ENCODE measurements at regions not wholly inside any gene's neighbourhood (a gene's known extent, or its start where the extent isn't known, plus 50 kb on each side); places are given as distances from the start of the nearest gene placed in this dataset.
A peak's percentile ranks its signal among the peaks of the same experiment; 100 is the strongest.

DNA sequence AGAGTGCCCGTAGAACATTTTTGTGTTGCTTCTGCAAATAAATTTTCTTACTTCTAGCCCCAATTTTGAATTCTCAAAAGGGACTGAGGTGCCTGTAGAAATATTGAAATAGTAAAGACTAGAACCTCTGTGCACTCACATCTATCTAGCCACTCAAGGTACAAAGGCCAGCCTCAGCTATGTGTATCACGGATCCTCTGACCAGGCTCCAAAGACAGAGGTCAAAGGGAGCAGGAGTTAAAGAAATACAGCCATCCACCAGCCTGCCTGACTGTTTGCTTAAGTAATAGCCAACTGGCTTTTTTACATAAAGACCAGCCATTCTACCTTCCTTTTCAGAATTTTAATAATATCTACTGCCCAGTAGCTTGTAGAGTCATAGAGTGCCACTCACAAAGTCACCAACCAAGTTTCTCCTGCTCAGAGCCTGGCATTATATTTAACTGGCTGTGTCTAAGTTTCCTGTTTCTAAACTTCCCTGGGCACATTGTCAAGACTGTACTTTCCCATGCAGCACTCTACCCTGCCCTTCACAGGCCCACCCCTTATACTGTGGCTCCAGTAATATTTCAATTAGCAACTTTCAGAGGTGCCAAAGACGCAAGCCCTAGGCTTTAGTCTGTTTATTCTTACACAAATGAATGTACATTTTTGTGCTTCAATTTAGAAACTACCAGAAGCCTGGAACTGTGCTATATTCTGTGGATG is 338.3 kb upstream of the NT5C1B start:
- no peak for DNase-seq (ENCODE audit: low spot score in 2 of 2)
- in situ Hi-C loops (cut with MboI; ENCODE audit: low sequenced_read_pairs) = no loop called here
- Histone ChIP-seq H3K27me3 (ENCODE audit: low read depth) (no peaks in the 10 kb centered on the region), H3K9me3 (no peaks in the 10 kb centered on the region), H3K4me3 (no peak overlapping the region), H3K36me3 (replicated peaks) (no peaks in the 10 kb centered on the region), H3K4me1 (peaks cover 8% of the 10 kb centered on the region)

DNA sequence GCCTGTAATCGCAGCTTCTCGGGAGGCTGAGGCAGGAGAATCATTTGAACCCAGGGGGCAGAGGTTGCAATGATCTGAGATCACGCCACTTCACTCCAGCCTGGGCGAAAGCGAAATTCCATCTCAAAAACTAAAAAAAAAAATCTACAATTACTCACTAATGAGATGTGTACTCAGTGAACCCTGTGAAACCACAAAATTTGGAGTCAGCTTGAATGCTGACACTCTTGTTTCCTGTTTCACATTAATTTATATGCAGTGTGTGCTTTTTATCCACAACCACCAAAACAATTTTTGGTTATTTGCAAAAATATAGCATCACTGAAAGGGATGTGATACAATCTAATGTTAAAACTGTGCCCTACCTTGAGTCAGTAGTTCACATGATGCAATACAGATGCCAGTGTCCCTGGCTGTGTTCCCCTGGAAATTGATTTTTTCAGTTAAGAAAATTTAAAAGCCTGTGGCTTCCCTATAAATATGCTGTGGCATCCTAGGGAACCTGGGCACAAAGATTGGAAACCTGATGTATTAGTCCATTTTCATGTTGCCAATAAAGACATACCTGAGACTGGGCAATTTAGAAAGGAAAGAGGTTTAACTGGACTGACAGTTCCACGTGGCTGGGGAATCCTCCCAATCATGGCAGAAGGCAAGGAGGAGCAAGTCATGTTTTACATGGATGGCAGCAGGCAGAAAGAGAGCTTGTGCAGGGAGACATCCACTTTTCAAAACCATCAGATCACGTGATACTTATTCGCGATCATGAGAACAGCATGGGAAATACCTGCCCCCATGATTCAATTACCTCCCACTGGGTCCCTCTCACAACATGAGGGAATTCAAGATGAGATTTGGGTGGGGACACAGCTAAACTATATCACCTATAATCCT is 337.5 kb upstream of the NT5C1B start:
- no peak for DNase-seq (ENCODE audit: low spot score in 2 of 2)
- in situ Hi-C loops (cut with MboI; ENCODE audit: low sequenced_read_pairs) = no loop called here
- Histone ChIP-seq H3K36me3 (replicated peaks) (no peaks in the 10 kb centered on the region), H3K9me3 (no peaks in the 10 kb centered on the region), H3K4me3 (no peak overlapping the region), H3K4me1 (peaks cover 8% of the 10 kb centered on the region), H3K27me3 (ENCODE audit: low read depth) (no peaks in the 10 kb centered on the region)

DNA sequence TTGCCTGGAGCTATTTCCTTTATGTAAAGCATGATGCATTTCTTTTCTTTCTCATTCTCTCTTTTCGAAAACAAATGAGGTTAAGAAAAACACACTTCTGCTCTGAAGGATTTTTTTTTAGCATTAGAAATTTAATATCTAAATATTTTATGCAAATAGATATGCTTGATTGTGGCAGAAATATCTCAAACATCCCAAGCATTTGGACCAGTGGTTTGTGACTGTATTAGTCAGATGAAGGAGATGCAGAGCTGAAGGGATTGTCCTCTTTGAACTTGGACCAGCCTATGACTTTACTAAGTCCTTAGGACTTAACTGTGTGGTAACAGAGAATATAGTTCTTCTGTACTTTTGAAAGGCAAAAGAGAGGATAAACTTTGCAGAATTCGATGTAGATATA is 335.9 kb upstream of the NT5C1B start:
- Histone ChIP-seq H3K4me3 (no peak overlapping the region), H3K36me3 (replicated peaks) (no peaks in the 10 kb centered on the region), H3K27me3 (ENCODE audit: low read depth) (no peaks in the 10 kb centered on the region), H3K9me3 (no peaks in the 10 kb centered on the region), H3K4me1 (peaks cover 8% of the 10 kb centered on the region)
- peak in 1 of 2 experiments; percentile 31 for DNase-seq (ENCODE audit: low spot score in 2 of 2)
- in situ Hi-C loops (cut with MboI; ENCODE audit: low sequenced_read_pairs) = no loop called here

DNA sequence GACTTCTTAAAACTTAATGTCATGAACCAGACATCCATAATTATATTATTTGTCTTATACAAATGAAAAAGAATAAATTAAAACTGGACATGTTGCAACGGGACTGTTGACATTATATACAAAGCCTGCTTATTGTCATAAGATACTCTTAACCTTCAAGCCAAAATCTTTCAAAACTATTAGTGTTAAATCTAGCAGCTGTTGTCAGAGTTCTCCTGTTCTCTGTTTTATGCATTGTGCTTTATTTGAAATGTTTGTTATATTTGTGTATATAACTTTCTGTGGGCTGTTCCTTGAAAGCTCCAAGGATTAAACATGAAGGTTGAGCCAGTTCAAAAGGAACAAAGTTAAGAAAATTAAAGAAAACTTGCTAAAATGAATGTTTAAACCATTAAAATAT is 335.5 kb upstream of the NT5C1B start:
- H3K4me1 ChIP-seq = peaks cover 8% of the 10 kb centered on the region
- no peaks in the 10 kb centered on the region for H3K27me3 ChIP-seq (ENCODE audit: low read depth)
- no peak for DNase-seq (ENCODE audit: low spot score in 2 of 2)
- H3K9me3 ChIP-seq = no peaks in the 10 kb centered on the region
- in situ Hi-C loops (cut with MboI; ENCODE audit: low sequenced_read_pairs) = no loop called here
- H3K36me3 ChIP-seq (replicated peaks) = no peaks in the 10 kb centered on the region
- H3K4me3 ChIP-seq = no peak overlapping the region

DNA sequence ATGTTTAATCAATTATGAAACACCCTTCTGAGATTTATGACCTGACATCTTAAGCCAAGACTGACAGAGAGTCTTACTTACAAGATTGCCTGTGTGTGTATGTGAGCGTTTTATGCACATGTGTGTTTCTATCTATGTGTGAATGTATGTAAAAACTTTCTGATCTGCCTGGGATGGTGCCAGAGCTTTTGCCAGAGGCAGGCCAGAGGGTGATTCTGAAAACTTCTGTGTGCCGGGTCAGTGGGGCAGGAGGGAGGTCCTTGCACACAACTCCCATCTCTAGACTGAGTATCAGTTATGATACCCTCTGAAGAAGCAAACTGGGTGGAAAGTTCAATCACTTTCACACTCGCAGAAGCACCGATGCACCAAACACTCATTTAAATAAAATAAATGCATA is 335.0 kb upstream of the NT5C1B start:
- Histone ChIP-seq H3K36me3 (replicated peaks) (no peaks in the 10 kb centered on the region), H3K27me3 (ENCODE audit: low read depth) (no peaks in the 10 kb centered on the region), H3K4me1 (peaks cover 8% of the 10 kb centered on the region), H3K9me3 (no peaks in the 10 kb centered on the region), H3K4me3 (no peak overlapping the region)
- in situ Hi-C loops (cut with MboI; ENCODE audit: low sequenced_read_pairs) = no loop called here
- no peak for DNase-seq (ENCODE audit: low spot score in 2 of 2)

DNA sequence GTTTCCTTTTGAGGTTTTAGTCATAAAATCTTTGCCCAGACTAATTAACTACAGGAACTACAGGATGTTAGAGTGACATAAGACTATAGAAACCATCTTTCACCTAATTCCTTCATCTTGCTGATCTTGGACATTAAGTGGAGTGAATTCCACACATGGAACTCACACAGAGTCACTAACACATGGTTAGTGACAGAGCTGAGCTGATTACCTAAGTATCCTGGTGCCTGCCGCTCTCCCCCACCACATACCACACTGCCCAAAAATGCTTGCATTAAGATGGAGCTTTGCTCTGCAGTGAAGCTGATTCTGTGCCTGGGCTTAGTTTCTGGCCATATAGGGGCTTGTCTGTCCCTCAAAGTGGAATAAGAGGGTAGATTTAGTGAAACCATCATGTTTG is 332.9 kb upstream of the NT5C1B start:
- in situ Hi-C loops (cut with MboI; ENCODE audit: low sequenced_read_pairs) = no loop called here
- Histone ChIP-seq H3K27me3 (ENCODE audit: low read depth) (no peaks in the 10 kb centered on the region), H3K9me3 (no peaks in the 10 kb centered on the region), H3K4me3 (no peak overlapping the region), H3K36me3 (replicated peaks) (no peaks in the 10 kb centered on the region), H3K4me1 (peaks cover 8% of the 10 kb centered on the region)
- DNase-seq (ENCODE audit: low spot score in 2 of 2) = no peak

DNA sequence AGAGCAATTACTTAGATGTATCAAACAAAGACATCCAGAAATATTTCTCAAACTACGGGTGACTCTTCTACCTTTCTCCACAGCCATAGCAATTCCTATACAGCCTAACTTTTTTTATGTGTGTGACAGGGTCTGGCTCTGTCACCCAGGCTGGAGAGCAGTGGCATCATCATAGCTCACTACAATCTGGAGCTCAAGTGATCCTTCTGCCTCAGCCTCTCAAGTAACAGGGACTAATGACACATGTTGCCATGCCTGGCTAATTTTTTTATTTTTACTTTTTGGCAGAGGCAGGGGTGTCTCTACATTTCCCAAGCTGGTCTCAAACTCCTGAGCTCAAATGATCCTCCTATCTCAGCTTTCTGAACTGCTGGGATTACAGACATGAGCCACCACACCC is 328.9 kb upstream of the NT5C1B start:
- Histone ChIP-seq H3K4me3 (no peak overlapping the region), H3K4me1 (no peaks in the 10 kb centered on the region), H3K27me3 (ENCODE audit: low read depth) (no peaks in the 10 kb centered on the region), H3K36me3 (replicated peaks) (no peaks in the 10 kb centered on the region), H3K9me3 (no peaks in the 10 kb centered on the region)
- in situ Hi-C loops (cut with MboI; ENCODE audit: low sequenced_read_pairs) = no loop called here
- DNase-seq (ENCODE audit: low spot score in 2 of 2) = no peak

DNA sequence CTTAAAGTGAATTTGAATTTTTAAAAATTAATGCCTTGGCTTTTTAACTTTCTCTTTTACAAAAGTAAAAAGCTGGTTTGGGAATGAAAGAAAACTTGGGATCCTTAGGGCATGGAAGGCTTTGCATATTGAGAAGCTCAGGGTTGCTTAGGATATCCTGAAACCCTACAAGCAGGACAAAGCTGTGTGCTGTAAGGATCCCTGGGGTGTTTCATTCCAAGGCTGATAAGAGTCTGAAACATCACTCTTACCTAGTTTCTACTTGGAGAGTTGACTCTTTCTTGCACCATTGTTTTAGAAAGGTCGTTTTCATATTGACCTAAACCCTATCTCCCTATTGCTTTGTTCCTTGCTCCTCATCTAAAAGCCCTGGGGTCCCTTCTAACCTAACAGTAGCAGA is 325.9 kb upstream of the NT5C1B start:
- Histone ChIP-seq H3K27me3 (ENCODE audit: low read depth) (no peaks in the 10 kb centered on the region), H3K4me3 (no peak overlapping the region), H3K36me3 (replicated peaks) (no peaks in the 10 kb centered on the region), H3K9me3 (no peaks in the 10 kb centered on the region), H3K4me1 (no peaks in the 10 kb centered on the region)
- no peak for DNase-seq (ENCODE audit: low spot score in 2 of 2)
- in situ Hi-C loops (cut with MboI; ENCODE audit: low sequenced_read_pairs) = no loop called here

DNA sequence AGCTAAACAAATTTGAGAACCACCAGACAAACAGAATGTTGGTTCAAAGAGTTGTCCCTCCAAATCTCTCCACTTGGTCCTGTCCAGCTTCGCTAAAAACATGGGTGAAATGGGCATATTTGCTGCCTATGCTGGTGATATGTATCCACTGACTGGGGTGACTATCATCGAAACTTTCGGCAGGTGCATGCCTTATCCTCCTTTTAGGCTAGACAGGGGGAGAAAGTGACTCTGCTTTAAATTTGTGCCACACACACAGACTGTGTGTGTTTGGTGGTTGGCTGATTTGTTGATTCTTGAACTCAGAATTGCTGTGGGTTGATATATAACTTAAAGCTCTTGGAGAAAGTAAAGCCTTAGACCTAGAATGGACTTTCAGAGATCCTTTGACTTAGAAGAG is 324.1 kb upstream of the NT5C1B start:
- in situ Hi-C loops (cut with MboI; ENCODE audit: low sequenced_read_pairs) = no loop called here
- no peak overlapping the region for H3K4me3 ChIP-seq
- H3K9me3 ChIP-seq = no peaks in the 10 kb centered on the region
- no peak for DNase-seq (ENCODE audit: low spot score in 2 of 2)
- no peaks in the 10 kb centered on the region for H3K4me1 ChIP-seq
- no peaks in the 10 kb centered on the region for H3K36me3 ChIP-seq (replicated peaks)
- H3K27me3 ChIP-seq (ENCODE audit: low read depth) = no peaks in the 10 kb centered on the region

DNA sequence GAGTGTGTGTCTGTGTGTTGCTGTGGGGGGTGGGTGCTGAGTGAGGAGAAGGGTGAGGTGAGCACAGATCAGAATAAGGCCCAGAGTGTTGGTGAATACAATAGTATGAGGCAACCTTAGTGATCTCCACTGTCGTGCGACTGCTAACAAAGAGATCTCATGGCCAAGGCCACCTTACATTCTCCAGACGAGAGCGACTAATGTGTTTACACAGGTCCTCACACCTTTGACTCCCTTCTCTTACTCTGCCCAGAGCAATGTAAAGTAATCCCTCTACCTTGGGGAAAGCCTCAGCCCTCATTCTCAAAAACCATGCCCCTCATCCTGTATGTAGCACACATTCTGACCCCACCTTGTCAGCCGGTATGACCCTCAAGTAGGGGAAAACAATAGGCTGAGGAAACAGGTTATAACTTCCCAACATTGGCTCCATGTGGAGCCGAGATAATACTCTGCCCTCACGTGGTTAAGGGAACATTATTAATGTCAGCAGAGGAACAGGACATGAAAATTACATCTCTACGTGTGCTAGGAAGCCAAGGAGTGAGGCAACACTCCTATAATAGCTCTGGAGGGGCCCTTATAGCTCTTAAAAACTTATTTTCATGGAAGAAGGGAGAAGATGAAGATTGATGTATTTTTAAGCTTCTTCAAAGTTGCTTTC is 323.0 kb upstream of the NT5C1B start:
- H3K27me3 ChIP-seq (ENCODE audit: low read depth) = no peaks in the 10 kb centered on the region
- no peaks in the 10 kb centered on the region for H3K9me3 ChIP-seq
- no peaks in the 10 kb centered on the region for H3K4me1 ChIP-seq
- DNase-seq (ENCODE audit: low spot score in 2 of 2) = no peak
- in situ Hi-C loops (cut with MboI; ENCODE audit: low sequenced_read_pairs) = no loop called here
- no peak overlapping the region for H3K4me3 ChIP-seq
- no peaks in the 10 kb centered on the region for H3K36me3 ChIP-seq (replicated peaks)

DNA sequence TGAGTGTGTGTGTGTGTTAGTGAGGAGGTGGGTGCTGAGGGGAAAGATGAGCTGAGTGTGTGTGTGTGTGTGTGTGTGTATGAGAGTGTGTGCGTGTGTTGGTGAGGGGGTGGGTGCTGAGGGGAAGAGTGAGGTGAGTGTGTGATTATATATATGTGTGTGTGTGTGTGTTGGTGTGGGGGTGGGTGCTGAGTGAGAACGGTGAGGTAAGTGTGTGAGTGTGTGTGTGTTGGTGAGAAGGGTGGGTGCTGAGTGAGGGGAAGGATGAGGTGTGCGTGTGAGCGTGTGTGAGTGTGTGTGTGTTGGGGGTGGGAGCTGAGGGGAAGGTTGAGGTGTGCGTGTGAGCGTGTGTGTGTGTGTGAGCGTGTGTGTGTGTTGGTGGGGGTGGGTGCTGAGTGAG is 322.0 kb upstream of the NT5C1B start:
- Histone ChIP-seq H3K36me3 (replicated peaks) (no peaks in the 10 kb centered on the region), H3K4me1 (no peaks in the 10 kb centered on the region), H3K4me3 (no peak overlapping the region), H3K27me3 (ENCODE audit: low read depth) (no peaks in the 10 kb centered on the region), H3K9me3 (no peaks in the 10 kb centered on the region)
- no peak for DNase-seq (ENCODE audit: low spot score in 2 of 2)
- in situ Hi-C loops (cut with MboI; ENCODE audit: low sequenced_read_pairs) = no loop called here

DNA sequence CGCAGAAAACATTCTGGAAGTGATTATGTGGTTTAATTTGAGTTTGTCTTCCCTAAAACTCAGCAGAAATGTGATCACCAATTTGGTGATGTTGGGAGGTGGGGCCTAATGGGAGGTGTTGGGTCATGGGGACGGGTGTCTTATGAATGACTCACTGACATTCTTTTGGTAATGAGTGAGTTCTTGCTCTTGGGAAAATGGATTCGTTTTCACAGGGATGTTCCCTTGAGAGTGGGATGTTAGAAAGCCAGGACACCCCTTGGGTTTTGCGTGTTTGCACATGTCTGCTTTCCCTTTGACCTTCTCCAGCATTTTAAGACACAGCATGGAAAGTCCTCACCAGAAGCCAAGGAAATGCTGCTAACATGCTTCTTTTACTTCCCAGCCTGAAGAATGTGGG is 321.5 kb upstream of the NT5C1B start:
- Histone ChIP-seq H3K4me3 (no peak overlapping the region), H3K36me3 (replicated peaks) (no peaks in the 10 kb centered on the region), H3K27me3 (ENCODE audit: low read depth) (no peaks in the 10 kb centered on the region), H3K4me1 (no peaks in the 10 kb centered on the region), H3K9me3 (no peaks in the 10 kb centered on the region)
- no peak for DNase-seq (ENCODE audit: low spot score in 2 of 2)
- in situ Hi-C loops (cut with MboI; ENCODE audit: low sequenced_read_pairs) = no loop called here

DNA sequence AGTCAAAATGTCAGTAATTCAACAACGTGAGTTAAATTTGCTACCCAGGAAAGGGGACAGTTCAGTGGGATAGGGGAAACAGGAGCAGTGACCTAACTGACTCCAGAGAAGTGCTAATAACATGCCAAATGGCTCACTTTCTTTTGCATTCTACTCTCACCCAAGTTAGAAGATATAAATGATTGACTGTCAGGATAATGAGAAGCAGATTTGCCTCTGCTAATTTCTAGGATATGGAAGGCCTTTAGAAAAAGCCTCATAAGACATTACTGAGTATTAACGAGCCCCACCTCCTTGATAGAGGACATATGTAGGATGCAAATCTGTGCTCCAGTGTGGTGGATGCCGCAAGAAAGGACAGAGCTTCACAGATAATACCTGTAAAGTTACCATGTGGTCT is 318.6 kb upstream of the NT5C1B start:
- H3K4me1 ChIP-seq = no peaks in the 10 kb centered on the region
- no peaks in the 10 kb centered on the region for H3K36me3 ChIP-seq (replicated peaks)
- in situ Hi-C loops (cut with MboI; ENCODE audit: low sequenced_read_pairs) = no loop called here
- no peaks in the 10 kb centered on the region for H3K9me3 ChIP-seq
- H3K4me3 ChIP-seq = no peak overlapping the region
- no peak for DNase-seq (ENCODE audit: low spot score in 2 of 2)
- H3K27me3 ChIP-seq (ENCODE audit: low read depth) = no peaks in the 10 kb centered on the region

DNA sequence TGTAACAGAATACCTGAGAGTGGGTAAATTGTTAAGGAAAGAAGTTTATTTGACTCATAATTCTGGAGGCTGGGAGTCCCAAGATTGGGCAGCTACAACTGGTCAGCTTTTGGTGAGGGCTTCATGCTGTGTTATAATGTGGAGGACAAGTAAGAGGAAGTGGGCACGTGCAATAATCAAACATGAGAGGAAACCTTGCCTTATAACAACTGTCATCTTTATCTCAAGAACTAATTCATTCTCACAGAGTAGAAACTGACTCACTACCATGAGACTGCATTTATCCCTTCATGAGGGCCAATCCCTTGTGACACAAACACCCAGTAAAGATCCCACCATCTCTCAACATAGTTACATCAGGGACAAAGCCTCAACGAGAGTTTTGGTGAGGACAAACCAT is 318.1 kb upstream of the NT5C1B start:
- in situ Hi-C loops (cut with MboI; ENCODE audit: low sequenced_read_pairs) = no loop called here
- Histone ChIP-seq H3K4me3 (no peak overlapping the region), H3K27me3 (ENCODE audit: low read depth) (no peaks in the 10 kb centered on the region), H3K9me3 (no peaks in the 10 kb centered on the region), H3K4me1 (no peaks in the 10 kb centered on the region), H3K36me3 (replicated peaks) (no peaks in the 10 kb centered on the region)
- no peak for DNase-seq (ENCODE audit: low spot score in 2 of 2)

Measured in HAP-1 (cell line).